NOMO-1 treated with dmso at 0.1 percent for 144 hours (cell line): ENCODE measurements at regions not wholly inside any gene's neighbourhood (a gene's known extent, or its start where the extent isn't known, plus 50 kb on each side); places are given as distances from the start of the nearest gene placed in this dataset.

Experiments
- DNase-seq: peaks from one replicate; lab custom pipeline; 2025; ENCODE audit not compliant: unreplicated experiment; lab: John Stamatoyannopoulos, UW

DNA sequence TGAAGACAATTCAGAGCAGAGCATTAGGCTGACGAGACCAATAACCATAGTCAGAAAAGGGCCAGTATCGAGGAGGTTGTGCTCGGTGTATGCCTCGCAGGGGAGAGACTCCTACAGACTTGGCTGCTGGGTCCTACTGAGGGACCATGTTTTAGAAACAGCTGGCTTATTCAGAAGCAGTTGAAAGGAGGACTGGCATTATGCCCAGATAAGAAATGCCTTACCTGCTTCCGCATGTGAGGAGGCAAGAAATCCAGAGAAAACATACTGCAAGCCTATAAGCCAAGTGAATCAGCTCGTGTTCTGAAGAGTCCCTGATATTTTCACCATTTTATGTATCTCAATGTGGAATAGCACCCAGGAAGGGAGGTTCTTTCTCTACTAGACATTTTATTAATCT lies 434.7 kb downstream of the GRB14 start:
- no peak for DNase-seq

DNA sequence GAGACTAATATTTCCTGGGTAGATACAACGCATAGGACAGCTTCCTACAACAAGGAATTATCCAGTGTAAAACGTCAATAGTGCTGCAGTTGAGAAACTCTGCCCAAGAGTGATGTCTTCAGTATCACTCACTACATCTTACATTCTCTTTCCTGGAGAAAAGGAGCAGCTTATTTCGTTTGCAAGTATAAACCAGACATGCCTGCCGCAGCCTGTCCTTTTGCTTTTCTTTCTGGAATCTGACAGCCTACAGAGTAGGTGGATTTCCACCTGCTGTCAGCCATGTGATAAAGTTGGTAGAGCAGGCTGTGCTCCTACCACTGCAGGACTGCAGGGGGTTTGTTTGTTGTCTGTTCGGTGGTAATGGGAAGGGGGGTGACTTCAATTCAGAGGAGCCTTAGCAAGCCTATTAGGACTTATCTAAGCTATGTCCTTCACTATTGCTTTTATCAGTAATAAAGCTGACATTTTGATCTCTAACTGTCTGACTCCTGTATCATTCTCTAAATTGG lies 439.1 kb downstream of the GRB14 start:
- no peak for DNase-seq

DNA sequence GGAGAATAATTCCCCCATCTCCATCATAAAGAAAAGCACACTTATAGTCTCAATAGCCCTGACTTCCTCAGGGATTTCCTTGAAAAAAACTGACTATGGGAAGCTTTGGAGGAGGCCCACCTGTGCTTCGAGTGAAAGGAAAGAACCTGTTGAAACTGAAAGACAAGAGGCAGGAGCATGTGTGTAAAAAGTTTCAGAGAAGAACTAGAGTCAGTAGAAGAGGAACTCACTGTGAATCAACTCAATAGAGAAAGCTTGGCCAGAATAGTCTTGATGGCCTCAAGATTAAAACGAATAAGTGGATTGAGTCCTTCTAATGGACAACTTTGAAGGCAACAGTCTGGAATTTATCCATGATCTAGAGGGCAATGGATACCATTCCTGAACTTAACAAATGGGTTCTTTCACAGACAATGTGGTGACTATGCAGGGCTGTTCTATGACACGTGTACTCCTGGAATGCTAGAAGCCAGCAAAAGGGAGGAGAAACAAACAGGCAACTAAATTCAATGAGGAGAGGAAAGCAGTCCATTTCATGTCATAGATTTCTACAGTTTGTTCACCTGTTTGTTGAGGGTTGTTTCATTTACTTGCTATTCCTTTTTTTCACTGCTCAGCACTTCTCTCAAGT lies 442.3 kb downstream of the GRB14 start:
- no peak for DNase-seq

DNA sequence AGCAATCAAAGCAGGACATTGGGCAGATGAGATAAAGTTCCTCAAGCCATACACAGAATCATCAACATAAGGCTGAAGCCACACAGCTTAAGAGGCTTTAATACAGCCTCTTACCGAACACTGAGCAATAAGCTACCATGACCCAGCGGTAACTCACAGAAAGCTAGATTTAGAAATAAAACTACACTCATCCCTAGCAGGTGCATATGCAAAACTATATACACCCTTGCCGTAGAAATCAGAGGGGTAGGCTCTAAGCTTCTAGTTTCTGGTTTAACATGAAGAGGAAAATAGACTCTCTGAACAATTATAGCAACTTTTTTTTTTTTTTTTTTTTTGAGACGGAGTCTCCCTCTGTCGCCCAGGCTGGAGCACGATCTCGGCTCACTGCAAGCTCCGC lies 428.8 kb upstream of the FIGN start:
- DNase-seq: no peak

DNA sequence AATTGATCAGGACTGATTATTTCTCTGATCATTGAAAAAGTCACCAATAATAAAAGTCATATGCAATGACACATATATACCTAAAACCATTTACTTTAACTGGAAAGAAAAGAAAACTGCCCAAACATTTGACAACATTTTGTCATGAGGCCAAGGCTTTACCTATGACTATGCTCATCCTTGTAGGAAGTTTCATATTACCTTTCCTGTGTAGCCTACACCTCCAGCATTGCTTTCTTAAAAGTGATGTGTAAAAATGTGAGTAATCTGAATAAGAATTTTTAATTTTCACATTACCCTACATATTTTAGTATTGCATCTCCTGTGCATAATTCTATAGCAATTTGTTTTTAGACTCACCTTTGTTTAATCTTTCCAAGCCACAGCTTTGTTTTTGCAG lies 419.8 kb upstream of the FIGN start:
- DNase-seq: no peak

DNA sequence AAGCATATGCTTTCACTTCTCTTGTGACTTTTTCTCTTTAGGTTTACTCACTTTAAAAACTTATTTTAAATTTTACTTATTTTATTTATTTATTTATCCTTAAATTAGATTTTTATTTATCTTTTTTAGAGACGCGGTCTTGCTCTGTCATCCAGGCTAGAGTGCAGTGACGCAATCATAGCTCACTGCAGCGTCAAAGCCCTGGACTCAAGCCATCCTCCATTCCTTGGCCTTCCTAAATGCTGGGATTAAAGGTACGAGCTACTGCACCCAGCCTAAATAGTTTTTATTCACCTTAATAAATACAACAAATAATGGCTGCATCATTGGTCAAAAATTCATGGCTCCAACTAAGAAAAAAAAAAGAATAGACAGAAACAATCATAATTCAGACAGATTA lies 415.7 kb upstream of the FIGN start:
- no peak for DNase-seq

DNA sequence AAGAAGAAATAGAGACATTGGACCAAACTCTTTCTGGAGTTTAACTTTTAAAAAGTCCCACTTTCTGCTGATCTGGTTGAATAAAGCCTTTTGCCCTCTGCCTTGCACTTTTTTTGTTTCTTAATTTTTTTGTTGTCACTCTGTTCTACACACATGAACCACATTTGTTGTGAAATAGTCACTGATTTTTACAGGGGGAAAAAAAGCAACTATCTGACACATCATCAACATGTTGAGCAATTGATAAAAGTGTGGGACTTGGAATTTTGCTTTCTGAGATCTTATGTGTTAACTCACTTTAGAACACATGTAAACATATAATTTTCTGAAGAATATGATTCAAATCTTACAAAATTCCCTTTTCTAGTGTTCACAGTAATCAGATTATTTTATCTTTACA lies 414.8 kb upstream of the FIGN start:
- DNase-seq: no peak

DNA sequence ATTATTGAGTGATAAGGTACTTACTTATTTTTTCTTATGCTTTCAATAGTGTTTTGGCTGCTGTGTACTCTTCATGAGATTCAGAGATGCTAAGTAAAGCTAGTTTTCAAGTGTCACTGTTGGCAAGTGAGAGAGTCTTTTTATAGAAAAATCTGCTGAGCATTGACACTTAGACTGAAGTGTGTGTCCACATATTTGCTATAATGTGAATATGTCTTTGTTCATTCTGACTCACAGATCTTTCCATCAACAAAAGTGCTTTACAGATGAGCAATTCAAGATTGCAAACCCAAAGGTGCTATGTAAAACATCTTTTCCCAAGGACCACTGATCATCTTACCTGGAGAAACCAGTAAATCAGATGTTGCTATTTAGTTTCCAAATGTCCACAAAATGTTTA lies 410.6 kb upstream of the FIGN start:
- DNase-seq: no peak

DNA sequence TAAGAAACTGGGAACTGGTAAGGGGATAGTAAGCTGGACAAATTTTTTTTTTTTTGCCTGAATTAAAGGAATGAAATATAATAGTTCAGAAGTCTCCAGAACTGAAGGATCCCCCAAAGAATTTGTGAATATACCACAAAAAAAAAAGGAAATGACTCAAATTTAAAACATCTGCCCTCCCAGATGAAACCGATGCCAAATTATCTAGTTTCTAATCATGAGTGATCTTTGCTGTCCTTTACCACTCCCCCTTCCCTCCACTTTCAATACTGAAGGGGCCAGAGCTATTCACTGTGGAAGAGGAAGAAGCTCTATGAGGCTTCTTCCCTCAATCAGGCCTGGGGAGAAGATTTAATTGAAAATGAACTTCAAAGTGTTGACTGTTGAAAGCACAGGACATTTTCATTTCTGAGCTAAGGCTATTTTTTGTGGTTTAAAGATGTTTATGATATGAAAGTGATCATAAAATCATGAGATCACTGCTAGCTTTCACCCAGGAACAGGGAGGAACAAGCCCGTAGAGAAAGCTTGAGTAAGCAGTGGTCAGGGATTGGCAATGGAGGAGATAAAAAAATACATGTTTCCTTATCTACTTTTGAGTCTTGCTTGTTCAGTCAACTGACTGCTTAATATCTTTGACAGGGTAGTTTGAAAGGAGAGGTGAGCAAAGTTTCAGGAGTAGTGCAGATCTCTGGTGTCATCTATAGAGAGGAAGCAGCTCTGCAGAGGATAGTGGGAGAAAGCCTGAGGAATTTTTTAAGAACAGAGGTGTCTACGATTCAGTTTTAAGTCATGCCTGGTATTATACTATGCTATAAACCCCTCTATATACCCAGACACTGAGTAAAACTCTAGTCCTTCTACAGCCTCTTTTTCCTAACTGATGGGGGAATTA lies 409.5 kb upstream of the FIGN start:
- DNase-seq: no peak

DNA sequence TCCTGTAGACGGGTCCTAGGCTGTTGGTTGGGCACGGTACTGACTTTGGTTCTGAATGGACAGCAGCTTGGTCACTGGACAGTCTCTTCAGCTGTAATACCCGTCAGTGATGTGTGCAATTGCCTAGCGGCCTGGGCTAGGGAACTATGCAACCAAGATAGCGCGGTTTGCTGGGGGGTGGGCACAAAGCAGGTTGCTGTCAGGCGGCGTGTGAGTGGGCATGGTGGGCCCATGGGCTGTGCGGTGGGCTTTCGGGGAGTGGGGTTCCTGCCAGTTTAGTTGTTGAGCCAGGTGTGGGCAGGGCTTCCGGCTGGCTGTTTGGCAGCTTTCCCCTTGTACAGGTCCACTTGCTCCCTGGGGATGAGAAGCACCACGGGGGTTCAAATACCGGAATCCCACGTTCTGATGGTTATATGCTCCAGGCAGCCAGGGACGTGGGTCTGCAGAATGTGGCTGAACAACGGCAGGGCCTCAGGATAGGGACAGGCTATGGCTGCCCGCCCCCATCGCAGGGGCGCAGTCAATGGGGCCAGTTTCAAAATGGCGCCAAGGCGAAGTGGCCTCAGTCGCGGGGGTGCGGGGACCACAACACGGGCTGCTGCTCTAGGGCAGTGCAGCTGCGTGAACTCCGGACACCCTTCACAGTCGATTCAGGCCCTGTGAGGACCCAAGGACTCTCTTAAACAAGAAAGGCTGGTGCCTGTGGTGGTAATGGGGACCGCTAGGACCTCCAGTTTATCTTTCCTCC lies 407.5 kb upstream of the FIGN start:
- DNase-seq: no peak

DNA sequence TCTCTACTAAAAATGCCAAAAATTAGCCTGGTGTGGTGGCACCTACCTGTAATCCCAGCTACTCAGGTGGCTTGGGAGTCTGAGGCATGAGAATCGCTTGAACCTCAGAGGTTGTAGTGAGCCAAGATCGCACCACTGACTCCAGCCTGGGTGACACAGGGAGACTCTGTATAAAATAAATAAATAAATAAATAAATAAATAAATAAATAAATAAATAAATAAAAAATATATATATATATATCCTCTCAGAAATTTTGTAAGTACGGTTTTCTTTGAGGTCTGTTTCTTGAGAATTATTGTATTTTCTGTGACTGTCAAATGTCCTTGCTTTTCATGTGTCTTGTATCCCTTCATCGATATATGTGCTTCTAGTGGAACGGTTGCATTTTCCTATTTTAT lies 406.9 kb upstream of the FIGN start:
- DNase-seq: no peak

DNA sequence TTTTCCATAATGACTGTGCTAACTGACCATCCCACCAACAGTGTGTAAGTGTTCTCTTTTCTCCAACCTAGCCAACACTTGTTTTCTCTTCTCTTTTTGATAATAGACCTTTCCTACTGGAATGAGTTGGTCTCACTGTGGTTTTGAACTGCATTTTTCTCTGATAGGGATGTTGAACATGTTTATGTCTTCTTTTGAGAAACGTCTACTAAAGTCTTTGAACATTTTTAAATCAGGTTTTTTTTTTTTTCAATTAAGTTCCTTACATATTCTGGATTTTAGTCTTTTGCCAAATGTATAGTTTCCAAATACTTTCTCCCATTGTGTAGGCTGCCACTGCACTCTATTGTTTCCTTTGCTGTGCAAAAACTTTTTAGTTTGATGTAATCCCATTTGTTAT lies 405.5 kb upstream of the FIGN start:
- no peak for DNase-seq

DNA sequence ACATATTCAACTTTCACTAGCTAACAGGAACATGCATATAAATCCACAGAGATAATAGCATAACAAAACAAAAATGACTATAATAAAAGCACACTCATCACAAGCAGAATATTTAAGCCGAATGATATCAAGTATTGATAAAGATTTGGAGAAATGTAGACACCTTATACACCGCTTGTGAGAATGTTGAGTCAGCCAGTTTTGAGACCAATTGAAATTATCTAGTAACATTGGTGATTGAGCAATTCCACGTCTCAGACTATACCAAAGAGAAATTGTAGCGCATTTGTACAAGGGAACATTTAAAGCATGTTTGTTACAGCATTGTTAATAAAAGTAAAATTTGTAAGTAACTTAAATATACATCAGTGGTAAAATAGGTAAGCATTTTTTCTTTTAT lies 402.9 kb upstream of the FIGN start:
- no peak for DNase-seq

DNA sequence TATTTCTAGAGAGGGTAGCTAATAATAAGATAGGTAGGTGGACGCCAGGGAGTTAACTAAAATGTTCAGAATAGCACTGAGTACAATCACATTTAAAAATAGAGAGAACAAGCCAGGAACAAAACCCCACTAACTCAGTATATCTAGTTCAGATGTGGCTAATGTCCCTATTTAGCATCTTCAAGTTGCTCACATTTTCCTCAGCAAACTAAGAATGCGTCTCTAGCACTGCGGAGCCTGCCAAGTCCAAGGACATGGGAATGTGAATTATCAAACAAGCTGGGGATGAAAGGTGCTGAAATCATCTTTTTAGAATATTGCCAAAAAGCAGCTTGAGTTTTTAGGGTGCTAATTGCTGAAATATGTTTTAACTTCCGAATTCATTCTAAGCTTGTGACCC lies 398.5 kb upstream of the FIGN start:
- no peak for DNase-seq

DNA sequence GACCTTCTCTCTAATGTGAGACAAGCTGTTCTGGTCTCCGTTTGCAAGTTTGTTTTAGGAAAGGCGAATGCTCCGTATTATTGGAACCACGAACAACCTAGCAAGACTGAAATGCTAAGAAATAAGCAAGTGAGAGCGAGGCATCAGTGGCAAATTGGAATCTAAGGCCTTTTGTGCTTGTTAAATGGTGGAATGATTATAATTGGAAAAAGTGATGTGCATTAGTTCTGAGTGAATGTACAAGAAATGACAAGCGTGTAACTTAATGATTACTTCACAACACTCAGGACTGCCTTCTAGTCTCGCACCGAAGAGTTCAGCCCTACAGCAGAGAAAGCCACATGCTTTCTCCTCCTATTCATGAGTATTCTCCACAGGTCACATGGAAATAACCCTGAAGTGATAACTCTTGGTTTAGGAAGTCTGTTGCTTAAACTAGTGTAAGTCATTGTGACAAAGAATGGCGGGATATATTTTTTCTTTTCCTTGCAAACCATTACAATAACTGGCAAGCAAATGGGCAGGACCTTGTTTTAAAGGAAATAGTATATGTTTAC lies 392.2 kb upstream of the FIGN start:
- no peak for DNase-seq

DNA sequence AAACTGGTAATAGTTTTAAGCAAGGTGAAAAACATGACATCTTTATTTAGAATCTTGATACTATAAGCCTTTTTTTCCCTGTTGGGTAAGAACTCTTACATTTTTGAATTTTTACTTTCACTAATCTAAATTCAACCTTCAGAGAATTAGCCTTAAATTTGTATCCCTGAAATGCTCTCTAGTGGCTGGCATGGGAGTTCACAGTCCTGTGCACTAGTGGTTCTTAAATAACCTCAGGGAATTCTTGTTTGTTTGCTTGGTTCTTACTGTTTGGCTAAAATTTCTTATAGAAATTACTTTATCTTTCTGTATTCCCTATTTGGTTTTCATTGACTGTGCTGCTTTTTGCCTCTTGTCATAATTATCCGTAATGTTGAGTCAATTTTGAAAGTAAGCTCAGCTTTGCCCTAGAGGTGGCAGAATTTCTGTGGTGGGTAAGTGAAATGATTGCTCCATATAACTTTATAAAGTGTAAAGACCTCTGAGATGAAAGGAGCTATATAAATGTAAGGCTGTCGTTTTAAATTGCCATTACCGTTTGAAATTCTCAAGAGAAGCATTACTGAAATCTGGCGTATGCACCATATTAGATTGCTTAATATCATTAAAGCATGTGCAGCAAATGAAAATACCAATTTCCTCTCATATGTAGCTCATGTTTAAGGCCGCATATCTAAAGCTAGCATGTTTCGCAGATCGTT lies 391.3 kb upstream of the FIGN start:
- no peak for DNase-seq

DNA sequence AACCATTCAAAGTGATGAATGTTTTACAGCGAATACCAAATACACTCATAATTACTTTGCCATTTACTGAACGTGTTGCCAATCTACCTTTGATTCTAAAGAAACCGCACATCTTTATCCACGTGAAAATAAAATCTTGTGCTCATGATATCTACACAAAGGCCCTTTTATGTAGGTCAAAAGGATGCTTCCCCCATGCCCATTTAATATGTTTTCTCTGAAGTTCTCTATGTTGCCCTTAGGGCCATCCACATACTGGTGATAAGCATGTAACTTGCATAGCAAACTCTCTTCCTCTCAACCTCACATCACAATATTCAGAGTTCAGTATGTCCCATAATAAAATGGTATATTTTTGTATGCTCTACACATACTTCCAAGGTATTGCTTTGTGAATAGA lies 380.0 kb upstream of the FIGN start:
- DNase-seq: no peak

DNA sequence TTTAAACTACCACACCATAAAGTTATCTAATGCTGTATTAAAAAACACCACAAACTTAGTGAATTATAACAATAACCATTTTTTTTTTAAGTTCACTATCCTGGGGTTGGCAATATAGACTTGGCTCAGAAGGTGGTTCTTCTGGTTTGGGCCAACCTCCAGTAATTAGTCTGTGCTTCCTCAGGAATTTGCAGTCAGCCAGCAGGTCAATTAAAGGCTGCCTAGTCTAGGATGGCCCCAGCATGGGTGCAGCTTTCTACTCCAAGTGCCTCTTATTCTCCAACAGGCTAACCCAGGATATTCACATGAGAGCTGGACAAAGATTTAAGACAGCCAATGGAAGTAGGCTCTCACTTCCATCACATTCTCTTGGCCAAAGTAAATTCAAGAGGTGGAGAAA lies 379.1 kb upstream of the FIGN start:
- DNase-seq: no peak

DNA sequence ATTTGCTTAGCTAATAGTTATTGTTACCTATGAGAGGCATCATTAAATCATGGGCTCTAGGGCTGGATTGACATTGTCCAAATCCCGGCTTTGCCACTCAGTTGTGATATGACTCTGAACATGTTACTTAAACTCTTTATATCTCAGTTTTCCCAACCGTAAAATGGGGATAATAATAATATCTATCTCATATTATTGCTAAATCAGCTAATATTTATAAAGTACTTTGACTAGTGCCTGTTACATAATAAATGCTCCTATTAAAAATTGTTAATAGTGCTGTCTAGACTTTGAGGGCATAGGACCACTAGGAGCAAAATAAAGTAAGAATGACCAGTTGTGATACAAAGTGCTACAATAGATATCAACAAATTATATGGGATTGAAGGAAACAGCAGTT lies 376.3 kb upstream of the FIGN start:
- no peak for DNase-seq

DNA sequence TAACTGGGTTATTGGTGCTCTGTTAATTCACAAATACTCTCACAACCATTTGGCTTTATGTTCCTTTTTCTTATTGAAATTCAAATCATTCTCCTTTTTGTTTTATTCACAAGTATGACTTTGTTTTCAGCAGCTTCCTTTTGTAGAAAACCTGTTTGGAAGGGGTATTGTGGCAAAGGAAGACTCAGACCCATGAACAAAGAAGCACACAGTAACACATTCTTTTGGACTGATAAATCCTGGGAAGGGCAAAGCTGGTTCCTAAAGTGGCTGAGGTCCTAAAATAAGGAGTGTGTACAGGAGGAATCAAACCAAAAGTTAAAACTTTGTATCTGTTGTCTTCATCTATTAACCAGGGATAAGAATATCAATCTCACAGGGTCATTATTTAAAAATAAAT lies 374.7 kb upstream of the FIGN start:
- DNase-seq: no peak

DNA sequence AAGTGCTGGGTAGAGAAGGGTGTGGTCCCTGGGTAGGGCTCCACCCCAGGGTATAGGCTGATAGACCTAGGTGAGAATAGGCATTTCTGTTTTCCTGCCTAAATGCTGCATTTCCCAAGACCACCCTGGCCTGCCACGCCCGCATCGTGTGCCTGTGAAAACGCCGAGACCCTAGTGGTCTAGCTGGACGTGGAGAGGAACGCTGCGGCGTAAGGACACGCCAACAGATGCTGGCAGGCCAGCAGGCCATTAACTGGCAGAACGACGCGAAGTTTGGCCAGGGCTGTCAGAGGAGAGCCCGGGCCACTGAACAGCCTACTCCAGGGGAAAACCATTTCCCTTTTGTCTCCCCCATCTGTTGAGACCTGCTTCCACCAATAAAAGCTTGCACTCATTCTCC lies 373.2 kb upstream of the FIGN start:
- no peak for DNase-seq
